DOHH2 (cell line): ENCODE measurements at regions not wholly inside any gene's neighbourhood (a gene's known extent, or its start where the extent isn't known, plus 50 kb on each side); places are given as distances from the start of the nearest gene placed in this dataset.

ENCODE experiments used
- H3F3A ChIP-seq: fragments of 200-600 bp; sonication (generic), shearing (Covaris generic); 2 replicates; pipeline ENCODE4 v1.6.0; 2016; ENCODE audit warnings: antibody characterized with exemption, mild to moderate bottlenecking; ENCODE audit not compliant: control insufficient read depth, insufficient read depth
- H3K27ac ChIP-seq: fragments of 200-600 bp; sonication (generic); 2 replicates; pipeline ENCODE4 v1.5.1; 2014; ENCODE audit warnings: low read depth, mild to moderate bottlenecking, low read length, moderate library complexity
- H3K27me3 ChIP-seq: fragments of 200-600 bp; sonication (generic); 2 replicates; pipeline ENCODE4 v1.6.1; 2014; ENCODE audit warnings: mild to moderate bottlenecking, low read length, mixed read lengths; ENCODE audit not compliant: control insufficient read depth
- H3K36me3 ChIP-seq: fragments of 200-600 bp; sonication (generic); 2 replicates; pipeline ENCODE4 v1.6.1; 2014; ENCODE audit warnings: mild to moderate bottlenecking, low read length, moderate library complexity, mixed read lengths; ENCODE audit not compliant: control insufficient read depth
- H3K4me1 ChIP-seq: fragments of 200-600 bp; sonication (generic); 2 replicates; pipeline ENCODE4 v1.6.1; 2014; ENCODE audit warnings: mild to moderate bottlenecking, low read length, mixed read lengths; ENCODE audit not compliant: control insufficient read depth
- H3K4me2 ChIP-seq: fragments of 200-600 bp; sonication (generic); 2 replicates; pipeline ENCODE4 v1.6.0; 2014; ENCODE audit warnings: mild to moderate bottlenecking, low read length, moderate library complexity
- H3K4me3 ChIP-seq: fragments of 200-600 bp; sonication (generic); 2 replicates; pipeline ENCODE4 v1.5.1; 2014; ENCODE audit warnings: mild to moderate bottlenecking, low read length, mixed read lengths
- H3K79me2 ChIP-seq: fragments of 200-600 bp; sonication (generic); 2 replicates; pipeline ENCODE4 v1.6.1; 2014; ENCODE audit warnings: mild to moderate bottlenecking, low read length, mixed read lengths; ENCODE audit not compliant: control insufficient read depth
- H3K9me2 ChIP-seq: fragments of 200-600 bp; sonication (generic); replicated peaks from 2 replicates; pipeline ENCODE4 v1.6.1; 2014; ENCODE audit warnings: mild to moderate bottlenecking, low read length, mixed read lengths; ENCODE audit not compliant: control insufficient read depth
- H3K9me3 ChIP-seq: fragments of 200-600 bp; sonication (generic); 2 replicates; pipeline ENCODE4 v1.6.1; 2014; ENCODE audit warnings: antibody characterized with exemption, low read length, mixed read lengths; ENCODE audit not compliant: control insufficient read depth, insufficient read depth
- H4K20me1 ChIP-seq: fragments of 200-600 bp; sonication (generic); 2 replicates; pipeline ENCODE4 v1.6.0; 2014; ENCODE audit warnings: low read depth, mild to moderate bottlenecking, antibody characterized with exemption, low read length, moderate library complexity; ENCODE audit not compliant: control insufficient read depth, insufficient read depth
- EZH2phosphoT487 ChIP-seq: fragments of 200-600 bp; sonication (generic); IDR thresholded peaks from 2 replicates; pipeline ENCODE4 v1.6.1; 2017; ENCODE audit warnings: borderline replicate concordance, mild to moderate bottlenecking, antibody characterized with exemption, low read length, moderate library complexity, mixed read lengths
- TF ChIP-seq, protein P1 (sequence below): fragments of 200-600 bp; sonication (generic); IDR thresholded peaks from one replicate; pipeline ENCODE4 v1.5.1; 2014; ENCODE audit warnings: antibody characterized with exemption, mild to moderate bottlenecking, low read depth, low read length; ENCODE audit not compliant: poor library complexity, severe bottlenecking

DNA sequence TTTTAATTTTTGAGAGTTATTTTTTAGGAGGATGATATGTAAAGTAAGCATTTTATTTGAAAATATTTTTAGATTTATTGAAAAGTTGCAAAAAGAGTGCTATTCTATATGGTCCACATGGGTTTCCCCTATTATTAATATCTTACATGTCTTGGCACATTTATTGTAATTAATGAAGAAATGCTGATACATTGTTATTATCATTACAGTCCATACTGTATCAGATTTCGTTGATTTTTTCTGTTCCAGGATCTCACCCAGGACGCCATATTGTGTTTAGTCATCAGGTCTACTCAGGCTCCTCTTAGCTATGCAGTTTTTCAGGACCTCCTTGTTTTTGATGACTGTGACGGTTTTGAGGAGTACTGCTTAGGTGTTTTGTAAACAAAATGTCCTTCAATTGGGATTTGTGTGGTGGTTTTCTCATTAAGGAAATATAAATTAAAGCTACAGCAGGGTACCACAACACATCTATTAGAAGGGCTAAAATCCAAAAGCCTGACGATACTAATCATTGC, 281.0 kb downstream of the SAMD5 start:
- no peaks in the 10 kb centered on the region for H3K9me2 ChIP-seq
- no peak overlapping the region for H3K4me2 ChIP-seq
- H3K79me2 ChIP-seq: no peaks in the 10 kb centered on the region
- H3K36me3 ChIP-seq: no peaks in the 10 kb centered on the region
- H3K9me3 ChIP-seq: no peaks in the 10 kb centered on the region
- no peaks in the 10 kb centered on the region for H4K20me1 ChIP-seq
- no peak overlapping the region for H3K4me3 ChIP-seq
- H3K4me1 ChIP-seq: no peaks in the 10 kb centered on the region
- H3F3A ChIP-seq: no peaks in the 10 kb centered on the region
- H3K27me3 ChIP-seq: no peaks in the 10 kb centered on the region
- no peak for TF ChIP-seq EZH2phosphoT487
- no peak overlapping the region for H3K27ac ChIP-seq

DNA sequence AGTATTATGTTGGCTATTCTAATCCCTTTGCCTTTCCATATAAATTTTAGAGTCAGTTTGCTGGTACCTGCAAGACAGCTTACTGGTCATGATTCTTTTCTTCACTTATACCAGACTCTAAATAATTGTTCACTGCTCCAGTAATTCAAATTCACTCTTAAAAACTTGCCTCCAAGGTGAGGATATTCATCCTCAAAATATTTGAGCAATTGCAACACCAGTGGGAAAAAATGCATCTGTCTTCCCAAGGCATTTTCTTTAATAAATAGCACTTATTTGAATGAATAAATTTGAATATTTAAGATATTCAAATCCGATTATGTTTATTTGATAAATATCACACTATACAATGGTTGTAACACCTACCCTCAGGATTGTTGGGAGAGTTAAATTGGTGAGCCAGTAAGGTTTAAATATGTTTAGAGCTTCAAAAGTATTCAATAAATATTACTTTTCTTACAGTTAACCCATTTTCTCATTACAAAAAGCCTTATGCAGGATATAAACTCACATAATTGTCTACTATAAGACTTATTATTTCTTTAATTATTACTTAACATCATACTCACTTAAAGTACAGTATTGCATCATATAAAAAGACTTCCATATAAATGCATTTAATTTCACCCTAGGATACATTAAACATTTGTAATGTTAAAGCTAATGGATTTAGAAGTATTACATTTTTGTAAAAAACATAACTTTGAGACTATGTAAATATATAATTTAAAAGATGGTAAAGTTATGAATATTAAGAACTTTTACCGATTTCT, 285.6 kb downstream of the SAMD5 start:
- Histone ChIP-seq H3K9me3 (no peaks in the 10 kb centered on the region), H3K4me3 (no peak overlapping the region), H3K27me3 (no peaks in the 10 kb centered on the region), H3K9me2 (no peaks in the 10 kb centered on the region), H3K36me3 (no peaks in the 10 kb centered on the region), H3K4me1 (no peaks in the 10 kb centered on the region), H4K20me1 (no peaks in the 10 kb centered on the region), H3F3A (no peaks in the 10 kb centered on the region), H3K27ac (no peak overlapping the region), H3K79me2 (no peaks in the 10 kb centered on the region), H3K4me2 (no peak overlapping the region)
- TF ChIP-seq, protein P1, sequence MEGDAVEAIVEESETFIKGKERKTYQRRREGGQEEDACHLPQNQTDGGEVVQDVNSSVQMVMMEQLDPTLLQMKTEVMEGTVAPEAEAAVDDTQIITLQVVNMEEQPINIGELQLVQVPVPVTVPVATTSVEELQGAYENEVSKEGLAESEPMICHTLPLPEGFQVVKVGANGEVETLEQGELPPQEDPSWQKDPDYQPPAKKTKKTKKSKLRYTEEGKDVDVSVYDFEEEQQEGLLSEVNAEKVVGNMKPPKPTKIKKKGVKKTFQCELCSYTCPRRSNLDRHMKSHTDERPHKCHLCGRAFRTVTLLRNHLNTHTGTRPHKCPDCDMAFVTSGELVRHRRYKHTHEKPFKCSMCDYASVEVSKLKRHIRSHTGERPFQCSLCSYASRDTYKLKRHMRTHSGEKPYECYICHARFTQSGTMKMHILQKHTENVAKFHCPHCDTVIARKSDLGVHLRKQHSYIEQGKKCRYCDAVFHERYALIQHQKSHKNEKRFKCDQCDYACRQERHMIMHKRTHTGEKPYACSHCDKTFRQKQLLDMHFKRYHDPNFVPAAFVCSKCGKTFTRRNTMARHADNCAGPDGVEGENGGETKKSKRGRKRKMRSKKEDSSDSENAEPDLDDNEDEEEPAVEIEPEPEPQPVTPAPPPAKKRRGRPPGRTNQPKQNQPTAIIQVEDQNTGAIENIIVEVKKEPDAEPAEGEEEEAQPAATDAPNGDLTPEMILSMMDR: no peak

DNA sequence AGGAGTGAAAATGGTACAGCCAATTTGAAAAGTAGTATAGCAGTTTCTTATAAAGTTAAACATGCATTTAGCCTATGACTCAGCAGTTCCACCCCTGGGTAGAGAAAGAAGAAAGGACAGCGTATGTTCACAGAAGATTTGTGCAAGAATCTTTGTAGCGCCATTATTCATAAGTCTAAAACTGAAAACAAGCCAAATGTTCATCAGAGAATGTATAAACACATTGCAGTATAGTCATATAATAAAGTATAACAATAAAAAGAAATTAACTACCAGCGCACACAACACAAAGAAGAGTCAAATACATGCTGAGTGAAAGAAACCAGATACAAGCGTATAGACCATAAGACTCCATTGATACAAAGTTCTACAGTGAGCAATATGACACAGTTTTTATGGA, 294.0 kb downstream of the SAMD5 start:
- H3K4me2 ChIP-seq: no peak overlapping the region
- H3K79me2 ChIP-seq: no peaks in the 10 kb centered on the region
- no peak overlapping the region for H3K4me3 ChIP-seq
- H3K36me3 ChIP-seq: no peaks in the 10 kb centered on the region
- no peaks in the 10 kb centered on the region for H3F3A ChIP-seq
- no peaks in the 10 kb centered on the region for H3K9me3 ChIP-seq
- no peaks in the 10 kb centered on the region for H3K9me2 ChIP-seq
- no peaks in the 10 kb centered on the region for H4K20me1 ChIP-seq
- no peaks in the 10 kb centered on the region for H3K27me3 ChIP-seq
- H3K4me1 ChIP-seq: no peaks in the 10 kb centered on the region
- H3K27ac ChIP-seq: no peak overlapping the region
- TF ChIP-seq, protein P1: no peak
- no peak for TF ChIP-seq EZH2phosphoT487

DNA sequence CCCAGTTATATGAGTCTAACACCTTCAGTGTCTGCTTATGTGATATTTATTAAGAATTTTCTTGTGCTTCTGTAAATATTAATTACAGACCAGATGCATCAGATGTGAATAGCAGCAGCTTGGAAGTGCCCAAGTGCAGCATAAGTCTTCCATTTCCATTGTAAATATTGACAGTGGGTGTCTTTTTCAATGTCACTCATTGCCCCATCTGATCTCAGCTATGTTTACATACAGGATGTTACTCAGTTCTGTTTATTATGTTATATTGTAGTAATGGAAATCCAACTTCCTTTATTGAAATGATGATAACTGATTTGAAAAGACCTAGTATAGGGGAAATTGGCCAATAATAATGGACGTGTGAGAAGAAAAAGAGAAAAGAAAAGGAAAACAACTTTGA, 296.7 kb downstream of the SAMD5 start:
- Histone ChIP-seq H4K20me1 (no peaks in the 10 kb centered on the region), H3K9me2 (no peaks in the 10 kb centered on the region), H3K36me3 (no peaks in the 10 kb centered on the region), H3K79me2 (no peaks in the 10 kb centered on the region), H3K4me1 (no peaks in the 10 kb centered on the region), H3K4me3 (no peak overlapping the region), H3K27ac (no peak overlapping the region), H3F3A (no peaks in the 10 kb centered on the region), H3K4me2 (no peak overlapping the region), H3K27me3 (no peaks in the 10 kb centered on the region), H3K9me3 (no peaks in the 10 kb centered on the region)
- TF ChIP-seq, protein P1: no peak
- no peak for TF ChIP-seq EZH2phosphoT487
